ENCODE measurements at regions not wholly inside any gene's neighbourhood (a gene's known extent, or its start where the extent isn't known, plus 50 kb on each side); places are given as distances from the start of the nearest gene placed in this dataset.

GRCh38 chr9:134267881-134268724 lies 58.2 kb upstream of the RXRA start:
- Histone ChIP-seq H3K4me3 (ENCODE audit: insufficient read depth, low read depth, low read length) (no peak overlapping the region), H3K36me3 (replicated peaks; ENCODE audit: control insufficient read depth, insufficient read depth, low read length) (no peaks in the 10 kb centered on the region), H3K27me3 (ENCODE audit: control insufficient read depth, insufficient read depth, low read length) (no peaks in the 10 kb centered on the region)
- DNase-seq = peak; percentile 71

DNA sequence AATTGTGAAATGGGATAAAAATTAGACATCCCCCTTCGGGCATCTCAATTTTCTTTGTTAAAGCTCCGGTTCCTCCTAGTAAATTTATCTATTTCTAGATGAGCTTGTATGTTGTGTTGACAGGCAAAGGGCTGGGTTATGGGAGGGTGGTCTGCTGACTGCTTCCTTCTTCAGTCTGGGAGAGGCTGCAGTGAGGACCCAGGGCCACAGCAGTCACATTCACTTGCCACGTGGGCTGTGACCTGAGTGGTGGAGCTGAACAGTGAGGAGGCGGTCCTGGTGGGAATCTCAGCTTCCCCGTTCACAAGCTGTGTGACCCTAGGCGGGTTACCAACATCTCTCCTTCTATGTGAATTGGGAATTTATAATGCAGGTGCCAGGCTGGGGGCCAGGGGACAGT lies 57.5 kb upstream of the RXRA start:
- DNase-seq = no peak
- H3K4me3 ChIP-seq (ENCODE audit: insufficient read depth, low read depth, low read length) = no peak overlapping the region
- H3K36me3 ChIP-seq (replicated peaks; ENCODE audit: control insufficient read depth, insufficient read depth, low read length) = no peaks in the 10 kb centered on the region
- H3K27me3 ChIP-seq (ENCODE audit: control insufficient read depth, insufficient read depth, low read length) = no peaks in the 10 kb centered on the region

DNA sequence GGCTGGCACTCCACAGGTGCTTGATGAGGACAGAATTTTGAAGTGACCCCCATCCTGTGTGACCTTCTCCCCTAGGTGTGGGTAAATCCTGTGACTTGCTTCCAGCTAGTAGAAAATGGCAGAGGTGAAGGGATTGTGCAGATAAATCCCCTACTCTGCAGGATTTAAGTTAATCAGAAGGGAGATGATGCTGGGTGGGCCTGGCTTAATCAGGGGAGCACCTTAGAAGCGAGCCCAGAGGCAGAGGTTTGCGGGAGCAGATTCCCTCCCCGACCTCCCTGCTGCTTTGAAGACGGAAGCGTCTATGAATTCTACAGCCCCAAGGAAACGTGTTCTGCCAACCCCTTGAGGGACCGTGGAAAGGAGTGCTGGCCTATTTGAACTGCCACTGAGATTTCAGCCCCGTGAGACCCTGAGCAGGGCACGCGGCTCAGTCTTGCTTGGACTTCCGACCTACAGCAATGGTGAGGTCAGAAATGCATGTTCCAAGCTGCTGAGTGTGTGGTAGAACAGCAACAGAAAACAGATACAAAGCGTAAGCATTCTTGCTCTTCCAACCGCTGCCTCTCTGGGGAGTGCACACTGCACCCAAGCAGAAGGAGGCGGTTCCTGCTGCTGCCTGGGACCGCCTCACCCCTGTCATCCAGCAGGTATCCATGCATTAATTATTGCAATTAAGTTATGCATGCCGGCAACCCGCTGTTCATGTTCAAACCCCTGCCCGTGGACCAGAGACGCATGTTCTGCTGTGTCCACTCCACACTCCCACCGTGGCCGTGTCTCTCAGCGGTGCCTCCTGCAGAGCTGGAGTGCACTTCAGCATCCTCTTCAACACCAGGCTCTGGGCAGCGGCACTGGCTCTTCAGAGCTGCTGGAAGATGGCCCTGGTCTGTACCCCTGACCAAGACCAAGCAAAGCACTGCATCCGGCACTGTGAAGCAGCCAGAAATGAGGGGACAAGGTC lies 54.6 kb upstream of the RXRA start:
- no peaks in the 10 kb centered on the region for H3K27me3 ChIP-seq (ENCODE audit: control insufficient read depth, insufficient read depth, low read length)
- no peaks in the 10 kb centered on the region for H3K36me3 ChIP-seq (replicated peaks; ENCODE audit: control insufficient read depth, insufficient read depth, low read length)
- DNase-seq = no peak
- H3K4me3 ChIP-seq (ENCODE audit: insufficient read depth, low read depth, low read length) = no peak overlapping the region

DNA sequence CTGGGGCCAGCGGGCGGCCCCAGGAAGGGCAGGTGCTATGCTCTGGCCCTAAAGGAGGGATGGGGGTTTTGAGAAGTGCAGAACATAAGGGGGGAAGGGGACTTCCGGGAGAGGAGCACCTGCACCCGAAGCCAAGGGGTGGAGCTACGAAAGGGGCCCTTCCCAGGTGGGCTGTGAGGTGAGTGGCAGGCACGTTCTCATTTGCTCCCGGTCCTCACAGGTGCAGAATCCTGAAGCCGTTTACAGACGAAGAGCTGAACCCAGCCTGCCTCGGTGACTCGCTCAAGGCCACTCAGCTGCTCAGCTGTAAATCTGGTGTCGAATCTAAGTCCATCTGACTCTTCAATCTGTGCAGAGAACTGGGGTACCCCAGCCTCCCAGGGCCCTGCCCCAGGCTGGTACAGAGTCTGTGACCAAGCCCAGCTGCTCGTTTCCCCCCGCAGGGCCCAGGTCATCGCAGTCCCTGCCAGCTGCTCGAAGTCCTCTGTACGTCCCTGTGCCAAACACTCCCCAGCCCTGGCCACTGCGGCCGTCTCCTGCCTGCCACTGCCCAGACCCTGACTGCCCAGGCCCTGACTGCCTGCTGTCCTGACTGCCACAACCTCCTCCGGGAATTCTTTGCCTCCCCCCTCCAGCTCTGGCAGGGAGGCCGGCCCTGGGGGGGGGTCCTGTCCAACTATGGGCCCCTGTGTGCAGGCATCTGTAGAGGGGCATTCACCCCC lies 53.8 kb upstream of the RXRA start:
- DNase-seq = peak; percentile 81
- no peaks in the 10 kb centered on the region for H3K27me3 ChIP-seq (ENCODE audit: control insufficient read depth, insufficient read depth, low read length)
- no peak overlapping the region for H3K4me3 ChIP-seq (ENCODE audit: insufficient read depth, low read depth, low read length)
- H3K36me3 ChIP-seq (replicated peaks; ENCODE audit: control insufficient read depth, insufficient read depth, low read length) = no peaks in the 10 kb centered on the region

DNA sequence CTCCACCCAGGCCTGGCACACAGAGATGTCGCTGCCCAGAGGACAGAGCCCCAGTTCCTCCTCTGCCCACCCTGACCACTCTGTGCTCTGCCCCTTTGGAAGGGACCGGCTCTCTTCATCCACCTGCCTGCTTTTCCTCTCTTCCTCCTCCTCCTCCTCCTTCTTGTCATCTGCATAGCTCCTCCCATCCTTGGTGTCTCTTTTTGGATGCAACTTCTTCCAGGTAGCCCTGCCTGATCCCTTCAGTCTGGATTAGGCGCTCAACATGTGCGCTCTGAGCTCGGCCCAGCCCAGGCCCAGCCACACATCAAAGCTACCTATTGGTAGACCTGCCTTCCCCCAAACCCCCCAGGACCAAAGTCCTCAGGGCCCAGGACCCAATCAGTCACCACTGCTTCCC lies 52.6 kb upstream of the RXRA start:
- no peaks in the 10 kb centered on the region for H3K36me3 ChIP-seq (replicated peaks; ENCODE audit: control insufficient read depth, insufficient read depth, low read length)
- DNase-seq = no peak
- no peaks in the 10 kb centered on the region for H3K27me3 ChIP-seq (ENCODE audit: control insufficient read depth, insufficient read depth, low read length)
- H3K4me3 ChIP-seq (ENCODE audit: insufficient read depth, low read depth, low read length) = no peak overlapping the region

DNA sequence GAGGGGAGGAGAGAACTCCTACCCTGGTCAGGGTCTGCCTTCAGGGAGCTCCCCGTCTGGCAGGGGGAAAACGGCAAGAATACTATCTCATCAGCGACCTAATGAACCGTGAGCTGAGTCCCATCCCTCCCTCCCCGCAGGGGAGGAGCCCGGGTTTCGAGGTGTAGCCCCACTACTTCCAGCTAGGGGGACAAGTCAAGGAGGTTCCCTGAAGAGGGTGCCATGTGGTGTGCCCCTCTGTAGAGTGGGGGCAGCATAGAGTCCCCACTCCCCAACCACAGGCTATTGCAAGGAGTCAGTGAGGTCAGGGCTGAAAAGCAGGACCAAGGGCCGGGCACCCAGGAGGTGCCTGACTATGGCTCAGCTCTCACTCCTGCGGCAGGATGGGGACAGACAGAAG lies 50.9 kb upstream of the RXRA start:
- Histone ChIP-seq H3K4me3 (ENCODE audit: insufficient read depth, low read depth, low read length) (no peak overlapping the region), H3K36me3 (replicated peaks; ENCODE audit: control insufficient read depth, insufficient read depth, low read length) (no peaks in the 10 kb centered on the region), H3K27me3 (ENCODE audit: control insufficient read depth, insufficient read depth, low read length) (no peaks in the 10 kb centered on the region)
- peak; percentile 91 for DNase-seq

GRCh38 chr9:134276453-134277245 lies 49.6 kb upstream of the RXRA start:
- no peak overlapping the region for H3K4me3 ChIP-seq (ENCODE audit: insufficient read depth, low read depth, low read length)
- no peak for DNase-seq
- H3K27me3 ChIP-seq (ENCODE audit: control insufficient read depth, insufficient read depth, low read length) = no peaks in the 10 kb centered on the region
- no peaks in the 10 kb centered on the region for H3K36me3 ChIP-seq (replicated peaks; ENCODE audit: control insufficient read depth, insufficient read depth, low read length)

Measured in H7 (cell line).